GM19023 (cell line): ENCODE measurements at regions not wholly inside any gene's neighbourhood (a gene's known extent, or its start where the extent isn't known, plus 50 kb on each side); places are given as distances from the start of the nearest gene placed in this dataset.

Source experiments
- ATAC-seq: cut with Tn5 transposase; IDR thresholded peaks from one replicate; pipeline ENCODE4 v1.9.1; 2021; ENCODE audit warnings: mild to moderate bottlenecking, moderate library complexity; ENCODE audit not compliant: unreplicated experiment

DNA sequence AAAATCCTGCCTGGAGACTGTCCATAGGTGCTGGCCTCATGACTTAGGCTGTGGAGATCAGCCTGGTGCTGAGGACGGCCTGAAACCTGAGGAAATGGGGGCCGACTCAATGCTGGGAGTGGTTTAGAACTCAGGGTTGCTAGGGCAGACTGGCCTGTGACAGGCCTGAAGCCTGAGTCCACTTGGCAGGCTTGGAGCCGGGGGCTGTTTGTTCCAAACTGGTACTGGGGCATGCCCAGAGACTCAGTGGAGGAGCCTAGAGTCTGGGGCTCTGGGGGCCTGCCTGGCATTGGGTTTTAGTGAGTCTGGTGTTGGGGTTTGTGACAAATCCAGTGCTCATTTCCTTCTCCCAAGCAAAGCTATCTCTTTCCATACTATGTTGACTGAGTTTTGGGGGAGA, 489.7 kb upstream of the CNKSR2 start:
- ATAC-seq, result no peak

DNA sequence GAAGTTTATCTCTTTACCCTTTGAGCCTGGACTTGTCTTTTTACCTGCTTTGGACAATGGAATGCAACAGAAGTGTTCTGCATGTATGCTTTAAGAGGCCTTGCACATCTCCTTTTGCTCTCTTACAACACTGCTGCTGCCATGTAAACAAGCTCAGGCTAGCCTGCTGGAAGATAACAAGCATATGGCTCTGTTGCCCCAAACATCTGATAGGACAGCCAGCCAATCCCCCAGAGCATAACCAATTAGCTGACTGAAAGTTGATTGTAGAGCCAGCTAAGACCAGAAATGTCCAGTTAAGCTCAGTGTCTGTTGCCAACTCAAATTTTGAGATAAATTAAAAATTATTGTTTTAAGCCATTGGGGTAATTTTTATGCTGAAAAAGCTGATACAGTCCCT, 510.6 kb upstream of the CNKSR2 start:
- no peak for ATAC-seq

DNA sequence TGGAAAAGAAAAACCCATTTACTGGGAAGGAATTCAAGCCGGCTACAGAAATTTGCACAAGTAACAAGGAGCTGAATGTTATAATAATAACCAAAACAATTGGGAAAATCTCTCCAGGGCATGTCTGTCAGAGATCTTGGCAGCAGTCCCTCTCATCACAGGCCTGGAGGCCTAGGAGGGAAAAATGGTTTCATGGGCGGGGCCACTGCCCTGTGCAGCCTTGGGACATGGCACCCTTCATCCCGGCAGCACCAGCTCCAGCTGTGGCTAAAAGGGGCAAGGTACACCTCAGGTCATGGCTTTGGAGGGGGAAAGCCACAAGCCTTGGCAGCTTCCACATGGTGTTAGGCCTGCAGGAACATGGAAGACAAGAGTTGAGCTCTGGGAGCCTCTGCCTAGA, 513.1 kb upstream of the CNKSR2 start:
- ATAC-seq, result no peak

DNA sequence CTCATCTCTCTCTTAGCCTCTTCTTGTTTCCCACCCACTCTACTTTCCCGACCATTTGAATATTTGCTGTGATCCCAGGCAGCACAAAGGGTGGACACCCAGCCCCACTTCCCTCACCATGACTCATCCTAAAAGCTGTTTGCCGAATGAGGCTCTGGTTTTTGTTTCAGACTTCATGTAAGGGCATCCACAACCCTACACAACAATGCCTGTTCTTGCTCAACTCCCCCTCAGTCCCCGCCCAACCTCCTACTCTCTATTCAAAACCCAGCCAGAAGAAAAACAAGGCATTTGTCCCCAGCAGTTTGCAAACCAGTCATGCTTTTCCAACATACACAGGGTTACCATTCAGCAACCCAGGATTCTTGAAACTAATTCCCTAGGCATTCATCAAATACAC, 516.5 kb upstream of the CNKSR2 start:
- no peak for ATAC-seq

DNA sequence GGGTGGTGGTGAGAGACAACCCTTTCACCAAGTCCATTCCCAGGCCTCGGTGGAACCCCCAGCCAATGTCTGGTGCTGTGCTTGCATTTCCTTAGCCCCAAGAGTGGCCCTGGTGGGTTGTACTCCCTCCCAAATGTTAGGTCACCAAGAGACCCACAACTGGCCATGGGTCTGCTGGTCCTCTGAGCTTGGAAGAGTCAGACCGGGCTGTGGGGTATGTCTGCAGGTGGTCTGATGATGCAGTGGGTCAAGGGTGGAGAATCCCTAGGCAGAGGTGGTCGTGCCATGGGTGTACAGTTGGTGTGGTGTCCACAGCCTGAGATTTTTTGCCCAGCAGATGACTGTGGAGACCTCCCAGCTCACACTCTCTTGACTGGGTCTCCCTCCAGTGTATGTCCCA, 535.7 kb upstream of the CNKSR2 start:
- ATAC-seq, result no peak

DNA sequence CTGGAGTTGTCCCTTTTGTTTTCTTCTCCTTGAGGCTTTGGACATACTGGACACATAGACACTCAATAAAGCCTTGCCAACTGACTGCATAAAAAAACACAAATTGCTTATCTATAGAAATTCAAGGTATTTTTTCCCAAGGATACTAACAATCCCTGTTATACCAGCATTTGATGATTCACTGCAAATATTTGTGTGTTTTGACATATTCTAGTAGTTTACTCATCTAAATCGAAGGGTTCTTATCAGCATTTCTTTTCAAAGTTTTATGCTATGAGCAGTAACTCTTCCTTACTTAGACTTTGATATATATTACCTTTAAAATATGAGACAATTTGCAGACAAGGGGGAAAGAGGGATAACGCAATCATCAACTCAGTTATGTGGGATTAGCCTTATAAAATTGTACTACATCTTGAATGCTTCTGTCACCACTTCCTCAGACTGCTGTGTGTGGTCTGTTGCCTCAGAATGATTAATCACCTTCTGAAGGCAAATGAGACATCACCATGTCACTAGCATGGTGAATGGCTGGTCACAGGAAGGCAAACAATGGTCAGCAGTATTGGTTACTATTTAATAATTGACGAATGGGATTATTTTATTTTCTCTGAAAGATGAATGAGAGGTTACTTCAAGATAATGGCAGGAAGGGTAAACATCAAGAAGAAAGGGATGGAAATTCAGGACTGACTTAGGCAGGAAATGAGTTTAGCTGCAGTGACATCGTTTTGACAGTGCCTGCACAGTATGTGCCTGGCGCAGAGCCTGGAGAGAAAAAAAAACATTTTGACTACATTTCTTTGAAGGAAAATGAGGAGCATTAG, 544.3 kb upstream of the CNKSR2 start:
- no peak for ATAC-seq

DNA sequence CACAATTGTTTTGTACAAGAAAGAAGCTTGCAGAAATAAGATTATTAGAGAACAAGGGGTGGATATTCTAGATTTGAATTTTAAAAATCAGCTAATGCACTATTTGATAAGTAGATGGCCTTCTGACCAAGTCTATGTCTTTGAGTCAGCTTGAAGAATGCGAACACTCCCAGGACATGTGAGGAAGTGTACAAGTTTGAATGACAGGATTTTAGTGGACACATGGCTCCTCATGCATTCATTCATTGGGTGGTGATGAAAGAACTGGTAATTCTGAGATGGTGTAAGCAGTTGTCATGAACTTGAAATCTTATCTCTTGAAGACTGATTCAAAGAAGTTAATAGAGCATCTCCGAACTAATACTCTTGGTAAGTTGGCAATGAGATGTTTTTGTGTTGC, 548.2 kb upstream of the CNKSR2 start:
- ATAC-seq, result no peak

DNA sequence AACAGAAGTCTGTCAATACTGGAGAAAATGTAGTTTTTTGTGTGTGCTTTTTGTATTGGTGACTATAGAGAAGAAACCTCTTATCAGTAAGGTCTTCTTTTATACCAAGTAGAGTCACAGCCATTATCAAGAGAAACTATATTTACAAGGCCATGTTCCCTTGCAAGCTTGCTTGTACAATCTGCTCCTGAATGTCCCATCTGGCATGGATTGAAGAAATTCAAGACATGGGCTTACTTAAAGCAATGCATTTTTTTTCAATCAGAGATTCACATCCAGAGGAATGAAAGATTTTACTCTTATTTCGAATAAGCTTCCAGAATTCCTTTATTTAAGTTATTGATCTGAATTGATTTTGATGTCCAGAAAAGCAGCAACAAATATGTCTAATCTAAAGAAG, 537.3 kb upstream of the RPS6KA3 start:
- ATAC-seq, result no peak

DNA sequence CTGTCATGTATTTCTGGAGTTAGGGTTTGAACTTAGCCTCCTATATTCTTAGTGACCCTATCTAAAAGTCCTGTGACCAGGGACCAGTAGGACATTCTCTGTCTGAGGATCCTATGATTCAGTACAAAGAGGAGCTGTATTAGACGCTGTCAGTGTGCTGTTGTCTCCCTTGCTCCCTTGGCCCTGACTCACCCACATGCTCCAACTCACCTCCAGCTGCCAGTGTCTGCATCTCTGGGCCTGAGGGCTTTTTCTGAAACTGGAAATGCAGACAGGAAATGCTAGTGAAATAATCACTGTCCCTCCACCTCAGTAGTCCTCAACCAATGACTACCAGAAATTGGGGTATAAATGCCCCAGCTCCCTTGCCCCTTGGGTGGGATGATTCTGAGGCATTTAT, 535.3 kb upstream of the RPS6KA3 start:
- no peak for ATAC-seq

DNA sequence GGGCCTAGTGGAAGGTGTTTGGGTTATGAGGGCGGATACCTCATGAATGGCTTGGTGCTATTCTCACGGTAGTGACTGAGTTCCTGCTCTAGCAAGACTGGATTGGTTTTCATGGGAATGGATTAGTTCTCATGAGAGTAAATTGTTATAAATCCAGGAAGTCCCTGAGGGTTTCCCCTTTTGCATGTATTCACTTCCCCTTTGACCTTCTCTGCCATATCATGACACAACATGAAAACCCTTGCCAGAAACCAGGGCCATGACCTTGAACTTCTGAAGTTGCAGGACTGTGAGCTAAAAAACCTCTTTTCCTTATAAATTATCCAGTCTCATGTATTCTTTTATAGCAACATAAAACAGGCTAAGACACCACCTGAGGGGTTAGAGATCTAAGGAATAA, 529.7 kb upstream of the RPS6KA3 start:
- no peak for ATAC-seq

DNA sequence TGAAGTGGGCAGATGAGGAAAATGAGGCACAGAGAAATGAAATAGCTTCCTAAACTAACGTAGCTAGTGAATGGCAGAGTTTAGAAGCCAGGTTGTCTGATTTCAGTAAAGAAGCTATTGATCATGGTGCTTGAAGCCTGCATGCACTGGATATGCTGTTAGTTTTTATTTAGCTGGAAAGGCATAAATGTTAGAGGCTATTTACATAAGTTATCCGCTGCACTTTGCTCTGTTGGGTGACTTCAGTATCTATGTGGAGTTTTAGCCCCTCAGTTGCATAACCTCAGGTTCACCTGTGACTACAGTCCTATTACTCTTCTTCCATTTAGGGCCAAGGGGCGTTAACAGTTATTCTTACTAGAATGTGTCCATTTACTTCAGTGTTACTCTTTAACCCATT, 522.4 kb upstream of the RPS6KA3 start:
- ATAC-seq, result no peak

DNA sequence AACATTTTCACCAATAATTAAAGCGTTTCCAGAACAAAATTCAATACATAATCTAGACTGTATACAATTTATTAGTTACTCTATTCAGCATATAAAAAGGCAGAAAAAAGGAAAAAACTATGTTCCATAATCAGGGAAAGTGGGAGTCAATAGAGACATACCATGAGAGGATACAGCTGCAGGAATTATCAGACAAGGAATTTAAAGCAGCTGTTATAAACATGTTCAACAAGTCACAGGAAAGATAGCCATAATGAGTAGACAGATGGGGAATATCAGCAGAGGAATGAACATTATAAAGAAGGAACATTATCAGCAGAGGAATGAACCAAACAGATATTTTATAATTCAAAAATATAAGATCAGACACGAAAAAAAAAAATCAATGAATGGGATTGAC, 500.6 kb upstream of the RPS6KA3 start:
- no peak for ATAC-seq

DNA sequence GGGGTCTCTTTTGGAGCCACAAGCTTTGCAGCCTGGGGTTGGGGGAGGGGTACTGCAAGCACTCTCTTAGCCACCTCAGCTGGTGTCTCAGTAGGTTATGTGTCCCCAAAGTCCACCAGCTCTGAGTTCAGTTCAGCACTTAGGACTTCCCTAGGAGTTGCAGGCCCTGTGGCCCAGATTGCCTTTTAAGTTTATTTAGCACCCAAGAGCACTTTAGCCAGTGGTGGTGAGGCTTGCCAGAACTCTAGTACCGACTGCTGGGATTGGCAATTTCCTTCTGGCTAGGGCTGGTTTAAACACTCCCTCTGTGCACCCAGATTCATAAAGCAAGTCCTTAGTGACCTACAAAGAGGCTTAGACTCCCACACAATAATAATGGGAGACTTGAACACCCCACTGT, 489.9 kb upstream of the RPS6KA3 start:
- ATAC-seq, result no peak

DNA sequence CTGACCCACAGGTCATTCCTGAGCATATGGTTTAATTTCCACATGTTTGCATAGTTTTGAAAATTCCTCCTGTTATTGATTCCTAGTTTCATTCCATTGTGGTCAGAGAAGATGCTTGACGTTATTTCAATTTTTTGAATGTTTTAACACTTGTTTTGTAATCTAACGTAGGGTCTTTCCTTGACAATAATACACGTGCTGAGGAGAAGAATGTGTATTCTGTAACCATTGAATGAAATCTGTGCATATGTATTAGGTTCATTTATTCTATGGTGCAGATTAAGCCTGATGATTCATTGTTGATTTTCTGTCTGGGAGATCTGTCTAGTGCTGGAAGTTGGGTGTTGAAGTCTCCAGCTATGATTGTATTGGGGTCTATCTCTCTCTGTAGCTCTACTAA, 486.4 kb upstream of the RPS6KA3 start:
- no peak for ATAC-seq

DNA sequence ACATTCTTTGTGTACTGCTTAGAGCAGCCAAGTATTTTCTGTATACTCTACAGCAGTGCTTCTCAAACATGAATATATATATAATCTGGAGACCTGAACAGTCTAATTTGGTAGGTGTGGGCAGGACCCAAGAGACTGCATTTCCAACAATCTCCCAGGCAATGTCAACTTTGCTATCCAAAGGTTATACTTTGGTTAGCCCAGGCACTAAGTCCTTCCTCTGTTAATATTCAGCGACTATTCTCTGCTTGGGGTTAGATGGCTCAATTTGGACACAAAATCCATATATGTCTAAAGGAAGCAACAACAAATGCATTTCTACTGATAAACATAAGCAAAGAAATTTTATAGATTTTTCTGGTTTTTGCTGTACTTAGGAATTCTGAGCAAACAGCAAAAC, 480.0 kb upstream of the RPS6KA3 start:
- no peak for ATAC-seq

DNA sequence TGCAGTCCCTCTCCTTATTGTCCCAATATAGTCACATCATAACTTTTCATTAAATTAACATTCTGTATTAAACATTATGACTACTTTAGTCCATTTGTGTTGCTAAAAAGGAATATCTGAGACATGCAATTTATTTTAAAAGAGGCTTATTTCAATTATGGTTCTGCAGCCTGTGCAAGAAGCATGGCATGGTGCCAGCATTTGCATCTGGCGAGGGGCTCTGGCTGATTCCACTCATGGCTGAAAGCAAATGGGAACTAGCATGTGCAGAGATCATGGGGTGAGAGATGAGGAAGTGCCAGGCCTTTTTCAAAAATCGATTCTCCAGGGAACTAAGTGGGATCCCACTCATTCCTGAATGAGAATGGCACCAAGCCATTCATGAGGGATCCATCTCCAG, 476.3 kb upstream of the RPS6KA3 start:
- ATAC-seq, result no peak

DNA sequence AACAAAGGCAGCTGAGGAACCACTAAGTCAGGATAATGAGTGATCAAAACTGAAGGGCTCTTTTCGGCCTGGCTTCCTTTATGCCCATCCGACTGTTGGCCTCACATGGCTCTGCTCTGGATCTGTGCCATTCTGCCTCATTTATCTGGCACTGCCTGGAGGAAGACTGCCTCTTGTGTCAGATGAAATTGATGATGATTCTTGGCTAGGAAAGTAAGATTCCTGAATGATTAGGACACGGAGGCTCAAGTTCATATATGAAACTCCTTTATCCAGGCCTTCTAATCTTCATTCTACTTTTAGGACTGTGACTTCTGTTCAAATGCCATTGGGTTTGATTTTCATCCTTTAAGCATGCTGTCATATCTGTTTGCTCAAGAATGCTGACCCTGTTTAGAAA, 475.4 kb upstream of the RPS6KA3 start:
- ATAC-seq, result no peak

DNA sequence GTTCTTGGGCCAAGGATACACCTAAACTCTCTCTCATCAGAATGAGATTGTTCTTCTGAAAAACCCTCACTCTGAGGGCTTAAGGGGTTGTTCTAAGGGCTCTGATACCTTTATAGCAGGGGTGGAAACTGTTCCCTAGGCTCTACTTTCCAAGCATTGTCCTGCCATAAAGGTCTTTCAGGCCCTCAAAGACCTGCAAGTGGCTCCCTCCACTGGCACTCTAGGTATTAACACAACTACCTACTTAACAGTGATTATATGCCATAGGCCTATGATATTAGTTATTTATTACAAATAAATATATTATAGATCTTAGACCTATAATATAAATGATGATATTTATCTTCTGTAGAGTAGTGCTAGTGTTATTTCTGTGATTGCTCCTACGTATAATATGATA, 473.7 kb upstream of the RPS6KA3 start:
- ATAC-seq, result no peak

DNA sequence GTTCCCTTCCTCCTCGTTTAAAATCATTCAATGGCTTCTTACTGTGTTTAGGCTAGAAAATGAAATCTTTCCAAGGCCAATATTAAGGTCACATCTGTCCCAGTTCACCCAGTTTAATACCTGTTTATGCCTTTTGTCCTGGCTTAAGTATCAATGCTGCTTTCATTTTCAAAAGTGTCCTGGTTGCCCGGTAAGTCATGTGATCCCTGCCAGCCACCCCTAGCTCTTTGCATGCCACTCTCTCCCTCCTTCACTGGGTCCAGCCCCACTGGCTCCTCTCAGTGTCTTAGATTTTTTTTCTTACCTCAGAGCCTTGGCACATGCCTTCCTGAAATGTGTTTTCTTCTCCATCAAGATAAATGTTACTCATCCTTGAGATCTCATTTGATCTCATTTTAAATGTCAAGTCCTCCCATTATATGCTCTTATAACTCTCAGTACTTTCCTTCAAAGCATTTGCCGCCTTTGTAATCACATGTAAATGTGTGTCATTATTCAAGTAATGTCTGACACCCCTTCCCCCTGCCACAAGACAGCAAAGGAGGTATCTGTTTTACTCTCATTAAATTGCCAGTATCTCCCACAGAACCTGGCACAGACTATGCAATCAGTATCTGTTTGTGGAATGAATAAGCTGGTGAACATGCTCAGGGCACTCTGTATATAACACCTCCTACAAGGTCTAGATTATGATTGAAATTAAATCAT, 472.5 kb upstream of the RPS6KA3 start:
- no peak for ATAC-seq

DNA sequence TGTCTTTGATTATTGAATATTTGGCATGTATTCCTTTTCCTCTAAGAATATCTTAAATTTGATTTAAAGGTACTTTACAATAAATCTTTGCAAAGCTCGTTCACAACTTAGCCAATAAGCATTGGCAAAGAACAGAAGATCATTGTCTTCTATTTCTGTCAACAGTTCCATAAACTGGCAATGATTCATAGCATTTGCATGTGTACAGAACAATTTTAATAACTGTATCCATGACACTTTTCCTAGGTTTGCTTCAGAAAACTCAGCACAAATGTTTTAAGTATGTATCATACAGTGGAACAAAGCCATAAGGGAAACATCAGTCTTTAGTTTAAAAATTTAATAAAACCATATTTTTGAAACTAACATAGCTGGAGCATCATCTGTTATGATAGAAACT, 462.7 kb upstream of the RPS6KA3 start:
- no peak for ATAC-seq

DNA sequence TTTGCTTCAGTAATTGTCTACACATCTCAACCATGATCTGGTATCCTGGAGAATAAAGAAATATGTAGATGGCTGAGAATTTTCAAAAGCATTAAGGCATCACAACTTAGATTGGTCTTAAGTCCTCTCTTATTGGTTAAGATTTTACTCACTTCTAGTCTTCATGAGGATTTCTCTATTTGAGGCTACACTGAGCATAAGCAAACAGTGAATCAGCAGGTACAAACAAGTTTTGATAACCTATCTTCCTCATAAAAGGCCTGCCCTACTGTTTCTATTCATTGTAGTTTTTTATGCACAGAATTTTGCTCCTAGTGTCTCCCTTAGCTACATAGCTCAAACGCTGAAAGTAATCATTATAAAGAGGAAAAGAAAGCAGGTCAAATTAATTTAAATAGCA, 460.7 kb upstream of the RPS6KA3 start:
- ATAC-seq, result no peak

DNA sequence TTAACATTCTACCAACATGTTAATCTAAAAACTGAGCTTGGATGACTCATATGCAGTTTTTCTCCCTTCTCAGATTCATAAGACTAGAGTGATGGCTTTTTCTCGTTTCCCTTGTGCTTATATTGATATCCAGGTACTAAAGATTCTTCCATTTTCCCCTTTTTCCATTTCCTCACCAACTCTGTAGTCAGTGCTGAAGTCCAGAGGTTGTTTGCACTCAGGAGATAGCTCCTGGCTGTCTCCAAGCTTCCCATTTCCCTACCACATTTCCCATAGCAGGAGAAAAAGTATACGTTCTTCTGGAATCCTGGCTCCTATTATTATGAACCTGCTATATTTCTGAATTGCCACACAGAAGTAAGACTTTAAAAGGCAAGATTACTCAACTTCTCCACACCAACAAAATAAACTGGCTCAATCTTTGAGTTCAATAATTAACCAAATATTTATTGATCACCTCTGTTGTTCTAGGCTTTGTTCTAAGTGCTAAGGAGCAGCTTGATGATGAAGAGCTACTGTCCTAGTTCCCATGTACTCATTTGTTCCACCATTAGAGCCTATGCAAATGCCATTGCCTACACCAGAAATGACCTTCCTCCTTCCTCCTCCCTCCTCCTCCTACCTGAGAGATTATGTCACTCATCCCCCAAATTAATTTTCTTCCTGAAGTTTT, 454.4 kb upstream of the RPS6KA3 start:
- no peak for ATAC-seq
